ENCODE measurements at regions not wholly inside any gene's neighbourhood (a gene's known extent, or its start where the extent isn't known, plus 50 kb on each side); places are given as distances from the start of the nearest gene placed in this dataset.

DNA sequence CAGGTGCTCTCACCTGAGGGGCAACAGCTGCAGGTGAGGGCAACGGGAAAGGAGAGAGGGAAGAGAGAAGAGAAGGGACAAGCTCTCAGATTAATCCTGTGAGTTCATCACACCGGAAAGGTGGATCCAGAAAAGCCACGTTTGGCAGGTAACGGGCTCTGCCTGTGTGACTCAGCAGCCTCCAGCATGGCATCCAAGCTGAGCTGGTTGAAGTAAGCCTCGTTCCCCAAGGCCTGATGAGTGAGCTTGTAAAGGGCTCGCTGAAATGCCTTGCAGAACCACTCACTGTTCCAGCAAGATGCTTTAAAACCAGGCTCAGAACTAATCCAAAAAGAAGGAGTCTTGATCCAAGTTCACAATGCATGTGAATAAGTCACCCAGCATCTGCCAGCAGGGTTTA is 206.9 kb upstream of the TMEM45B start:
- TF ChIP-seq, protein P1, sequence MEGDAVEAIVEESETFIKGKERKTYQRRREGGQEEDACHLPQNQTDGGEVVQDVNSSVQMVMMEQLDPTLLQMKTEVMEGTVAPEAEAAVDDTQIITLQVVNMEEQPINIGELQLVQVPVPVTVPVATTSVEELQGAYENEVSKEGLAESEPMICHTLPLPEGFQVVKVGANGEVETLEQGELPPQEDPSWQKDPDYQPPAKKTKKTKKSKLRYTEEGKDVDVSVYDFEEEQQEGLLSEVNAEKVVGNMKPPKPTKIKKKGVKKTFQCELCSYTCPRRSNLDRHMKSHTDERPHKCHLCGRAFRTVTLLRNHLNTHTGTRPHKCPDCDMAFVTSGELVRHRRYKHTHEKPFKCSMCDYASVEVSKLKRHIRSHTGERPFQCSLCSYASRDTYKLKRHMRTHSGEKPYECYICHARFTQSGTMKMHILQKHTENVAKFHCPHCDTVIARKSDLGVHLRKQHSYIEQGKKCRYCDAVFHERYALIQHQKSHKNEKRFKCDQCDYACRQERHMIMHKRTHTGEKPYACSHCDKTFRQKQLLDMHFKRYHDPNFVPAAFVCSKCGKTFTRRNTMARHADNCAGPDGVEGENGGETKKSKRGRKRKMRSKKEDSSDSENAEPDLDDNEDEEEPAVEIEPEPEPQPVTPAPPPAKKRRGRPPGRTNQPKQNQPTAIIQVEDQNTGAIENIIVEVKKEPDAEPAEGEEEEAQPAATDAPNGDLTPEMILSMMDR (IDR thresholded peaks at IDR 0.05), result no peak
- TF ChIP-seq POLR2AphosphoS5 (IDR thresholded peaks at IDR 0.05), result no peak
- no peak for TF ChIP-seq POLR2A (IDR thresholded peaks at IDR 0.05)
- TF ChIP-seq EP300 (IDR thresholded peaks at IDR 0.05), result no peak

All from sigmoid colon (tissue), 4 donors.